ENCODE measurements at regions not wholly inside any gene's neighbourhood (a gene's known extent, or its start where the extent isn't known, plus 50 kb on each side); places are given as distances from the start of the nearest gene placed in this dataset.
"Not testable (repeated sequence)": the region's sequence is repeated elsewhere in the genome, so short reads cannot be mapped to it uniquely, and the experiment has no call there.

DNA sequence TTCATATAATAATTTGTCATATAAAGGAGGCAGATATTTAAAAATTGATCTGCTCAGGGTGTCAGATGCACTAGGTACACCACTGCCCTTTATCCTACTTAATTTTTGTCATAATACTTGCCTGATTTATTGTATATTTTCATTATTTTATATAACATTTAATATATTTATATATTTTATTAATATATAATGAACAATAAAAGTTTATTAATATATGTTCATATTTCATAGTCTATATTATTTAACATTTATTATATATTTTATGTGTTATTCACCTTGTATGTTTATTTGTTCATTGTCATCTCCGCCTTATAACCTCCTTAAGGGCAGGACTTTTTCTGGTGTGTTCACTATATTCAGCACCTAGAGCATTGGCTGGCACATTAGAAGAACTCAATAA, 232.4 kb upstream of the AMIGO2 start:
- TF ChIP-seq, protein P1, sequence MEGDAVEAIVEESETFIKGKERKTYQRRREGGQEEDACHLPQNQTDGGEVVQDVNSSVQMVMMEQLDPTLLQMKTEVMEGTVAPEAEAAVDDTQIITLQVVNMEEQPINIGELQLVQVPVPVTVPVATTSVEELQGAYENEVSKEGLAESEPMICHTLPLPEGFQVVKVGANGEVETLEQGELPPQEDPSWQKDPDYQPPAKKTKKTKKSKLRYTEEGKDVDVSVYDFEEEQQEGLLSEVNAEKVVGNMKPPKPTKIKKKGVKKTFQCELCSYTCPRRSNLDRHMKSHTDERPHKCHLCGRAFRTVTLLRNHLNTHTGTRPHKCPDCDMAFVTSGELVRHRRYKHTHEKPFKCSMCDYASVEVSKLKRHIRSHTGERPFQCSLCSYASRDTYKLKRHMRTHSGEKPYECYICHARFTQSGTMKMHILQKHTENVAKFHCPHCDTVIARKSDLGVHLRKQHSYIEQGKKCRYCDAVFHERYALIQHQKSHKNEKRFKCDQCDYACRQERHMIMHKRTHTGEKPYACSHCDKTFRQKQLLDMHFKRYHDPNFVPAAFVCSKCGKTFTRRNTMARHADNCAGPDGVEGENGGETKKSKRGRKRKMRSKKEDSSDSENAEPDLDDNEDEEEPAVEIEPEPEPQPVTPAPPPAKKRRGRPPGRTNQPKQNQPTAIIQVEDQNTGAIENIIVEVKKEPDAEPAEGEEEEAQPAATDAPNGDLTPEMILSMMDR (IDR thresholded peaks at IDR 0.05) = no peak
- H3K27ac ChIP-seq = no peak overlapping the region

DNA sequence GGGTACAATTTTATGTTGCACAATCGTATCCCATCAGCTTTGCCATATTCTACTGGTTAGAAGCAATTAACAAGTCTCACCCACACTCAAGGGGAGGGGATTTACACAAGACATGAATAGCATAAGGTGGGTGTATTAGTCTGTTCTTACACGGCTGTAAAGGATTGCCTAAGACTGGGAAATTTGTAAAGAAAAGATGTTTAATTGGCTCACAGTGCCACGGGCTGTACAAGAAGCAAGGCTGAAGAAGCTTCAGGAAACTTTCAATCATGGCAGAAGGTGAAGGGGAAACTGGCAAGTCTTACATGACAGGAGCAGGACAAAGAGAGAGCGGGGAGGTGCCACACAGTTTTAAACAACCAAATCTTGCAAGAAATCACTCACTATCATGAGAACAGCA, 231.8 kb upstream of the AMIGO2 start:
- TF ChIP-seq ZFX (IDR thresholded peaks at IDR 0.05; ENCODE audit: borderline replicate concordance) = no peak
- TF ChIP-seq, protein P1 (IDR thresholded peaks at IDR 0.05) = no peak
- no peak overlapping the region for H3K27ac ChIP-seq

DNA sequence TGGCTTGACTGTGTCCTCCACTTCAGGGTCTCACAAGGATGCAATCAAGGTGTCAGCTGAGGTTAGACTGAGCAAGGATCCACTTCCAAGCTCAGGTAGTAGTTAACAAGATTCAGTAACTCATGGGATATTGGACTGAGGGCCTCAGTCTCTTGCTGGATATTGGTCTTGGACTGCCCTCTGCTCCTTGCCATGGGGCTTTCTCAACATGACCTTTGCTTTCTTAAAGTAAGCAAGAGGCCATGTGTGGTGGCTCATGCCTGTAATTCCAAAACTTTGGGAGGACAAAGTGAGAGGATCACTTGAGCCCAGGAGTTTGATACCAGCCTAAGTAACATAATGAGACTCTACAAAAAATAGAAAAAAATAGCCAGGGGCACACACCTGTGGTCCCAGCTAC, 231.3 kb upstream of the AMIGO2 start:
- H3K27ac ChIP-seq = no peak overlapping the region
- no peak for TF ChIP-seq ZFX (IDR thresholded peaks at IDR 0.05; ENCODE audit: borderline replicate concordance)
- TF ChIP-seq, protein P1 (IDR thresholded peaks at IDR 0.05) = no peak

DNA sequence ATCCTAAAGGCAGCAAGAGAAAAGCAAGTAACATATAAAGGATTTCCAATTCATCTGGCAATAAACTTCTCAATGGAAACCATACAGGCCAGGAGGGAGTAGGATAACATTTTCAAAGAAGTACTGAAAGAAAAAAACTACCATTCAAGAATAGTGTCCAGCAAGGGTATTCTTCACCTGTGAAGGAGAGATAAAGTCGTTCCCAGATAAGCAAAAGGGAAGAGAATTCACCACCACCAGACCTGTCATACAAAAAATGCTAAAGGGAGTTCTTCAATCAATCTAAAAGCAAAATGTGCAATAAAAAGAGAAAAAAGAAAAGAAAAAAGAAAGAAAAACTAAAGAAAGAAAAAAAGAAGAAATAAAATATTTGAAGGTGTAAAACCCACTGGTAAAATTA, 228.9 kb upstream of the AMIGO2 start:
- TF ChIP-seq ZFX (IDR thresholded peaks at IDR 0.05; ENCODE audit: borderline replicate concordance) = no peak
- H3K27ac ChIP-seq = no peak overlapping the region

DNA sequence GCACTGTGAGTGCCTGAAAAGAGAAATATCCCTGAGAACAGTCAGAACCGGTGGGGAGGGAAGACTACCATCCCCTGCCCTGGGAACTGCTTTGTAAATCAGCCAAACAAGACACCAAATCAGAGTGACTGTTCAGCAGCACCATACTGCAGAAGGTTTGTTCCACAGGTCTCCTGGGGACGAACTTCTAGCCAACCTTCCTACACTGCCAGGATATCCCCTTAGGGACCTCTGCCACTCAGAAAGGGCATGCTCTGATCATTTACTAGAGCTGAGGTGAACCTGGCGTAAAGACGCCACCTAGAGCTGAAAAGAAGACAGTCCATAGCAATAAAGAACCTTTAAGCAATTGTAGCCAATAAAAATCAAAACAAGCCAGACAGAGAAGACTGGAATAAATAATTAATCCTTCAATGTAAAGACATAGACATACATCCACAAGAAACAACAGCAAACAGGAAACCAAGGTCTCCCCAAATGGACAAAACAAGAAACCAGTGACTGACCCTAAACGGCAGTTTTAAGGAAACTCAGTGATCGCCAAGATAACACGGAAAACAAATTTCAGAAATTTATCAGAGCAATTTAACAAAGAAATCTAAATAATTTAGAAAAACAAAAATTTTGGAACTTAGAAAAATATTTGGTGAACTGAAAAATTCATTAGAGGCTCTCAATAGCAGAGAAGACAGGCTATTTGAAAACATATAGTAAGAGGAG, 228.1 kb upstream of the AMIGO2 start:
- no peak overlapping the region for H3K27ac ChIP-seq
- TF ChIP-seq, protein P1 (IDR thresholded peaks at IDR 0.05) = peak; percentile 90
- no peak for TF ChIP-seq ZFX (IDR thresholded peaks at IDR 0.05; ENCODE audit: borderline replicate concordance)

DNA sequence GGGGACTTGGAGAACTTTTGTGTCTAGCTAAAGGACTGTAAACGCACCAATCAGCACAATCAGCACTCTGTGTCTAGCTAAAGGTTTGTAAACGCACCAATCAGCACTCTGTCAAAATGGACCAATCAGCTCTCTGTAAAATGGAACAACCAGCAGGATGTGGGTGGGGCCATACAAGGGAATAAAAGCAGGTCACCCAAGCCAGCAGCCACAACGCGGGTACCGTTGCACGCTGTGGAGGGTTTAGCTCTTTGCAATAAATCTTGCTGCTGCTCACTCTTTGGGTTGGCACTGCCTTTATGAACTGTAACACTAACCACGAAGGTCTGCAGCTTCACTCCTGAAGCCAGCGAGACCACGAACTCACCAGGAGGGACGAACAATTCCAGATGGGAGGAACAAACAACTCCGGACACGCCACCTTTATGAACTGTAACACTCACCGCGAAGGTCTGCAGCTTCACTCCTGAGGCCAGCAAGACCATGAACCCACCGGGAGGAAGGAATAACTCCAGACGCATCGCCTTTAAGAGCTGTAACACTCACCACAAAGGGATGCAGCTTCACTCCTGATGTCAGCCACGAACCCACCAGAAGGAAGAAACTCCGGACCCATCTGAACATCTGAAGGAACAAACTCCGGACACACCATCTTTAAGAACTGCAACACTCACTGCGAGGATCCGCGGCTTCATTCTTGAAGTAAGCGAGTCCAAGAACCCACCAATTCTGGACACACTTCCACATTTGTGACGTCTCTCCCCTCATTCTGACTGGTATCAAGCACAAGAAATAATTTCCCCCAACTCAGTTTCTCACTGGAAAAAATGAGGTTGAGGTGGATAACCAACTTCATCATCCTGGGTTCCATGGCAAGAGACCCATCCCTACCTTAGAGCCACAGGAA, 227.3 kb upstream of the AMIGO2 start:
- H3K27ac ChIP-seq = not testable (repeated sequence)

DNA sequence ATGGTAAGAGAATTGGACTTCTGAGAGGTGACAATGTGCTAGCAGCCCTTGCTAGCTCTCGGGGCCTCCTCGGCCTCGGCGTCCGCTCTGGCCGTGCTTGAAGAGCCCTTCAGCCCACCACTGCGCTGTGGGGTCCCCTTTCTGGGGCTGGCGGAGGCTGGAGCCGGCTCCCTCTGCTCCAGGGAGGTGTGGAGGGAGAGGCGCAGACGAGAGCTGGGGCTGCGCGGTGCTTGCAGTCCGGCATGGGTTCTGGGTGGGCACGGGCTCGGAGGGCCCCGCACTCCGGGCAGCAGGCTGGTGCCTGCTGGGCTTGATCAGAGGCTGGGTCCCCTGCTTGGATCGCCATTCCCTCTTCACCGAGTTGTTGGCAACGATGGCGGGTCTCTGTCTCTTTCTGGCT, 226.4 kb upstream of the AMIGO2 start:
- H3K27ac ChIP-seq = no peak overlapping the region
- TF ChIP-seq, protein P1 (IDR thresholded peaks at IDR 0.05) = no peak
- TF ChIP-seq ZFX (IDR thresholded peaks at IDR 0.05; ENCODE audit: borderline replicate concordance) = no peak

DNA sequence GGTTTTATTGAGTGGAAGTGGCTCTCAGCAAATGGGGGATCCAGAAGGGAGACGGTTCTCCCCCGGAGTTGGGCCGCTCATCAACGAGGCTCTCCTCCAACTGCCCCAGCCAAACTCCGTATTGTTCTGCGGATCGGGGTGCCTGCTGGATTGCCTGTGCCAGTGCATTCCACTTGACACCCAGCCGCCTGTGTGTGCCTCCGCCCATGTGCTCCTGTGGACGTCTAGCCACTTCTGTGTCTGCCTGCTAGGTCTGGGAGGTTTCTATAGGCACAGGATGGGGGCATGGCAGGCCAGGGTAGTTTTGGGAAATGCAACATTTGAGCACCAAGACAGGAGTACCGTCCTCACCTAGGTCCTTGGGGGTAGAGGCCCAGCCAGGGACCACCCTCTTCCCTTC, 225.7 kb upstream of the AMIGO2 start:
- H3K27ac ChIP-seq = no peak overlapping the region
- TF ChIP-seq, protein P1 (IDR thresholded peaks at IDR 0.05) = no peak
- no peak for TF ChIP-seq ZFX (IDR thresholded peaks at IDR 0.05; ENCODE audit: borderline replicate concordance)
